WTC11 (cell line): ENCODE measurements at regions not wholly inside any gene's neighbourhood (a gene's known extent, or its start where the extent isn't known, plus 50 kb on each side); places are given as distances from the start of the nearest gene placed in this dataset.

ENCODE experiments used
- ATAC-seq: fragments of 200-7000 bp; cut with Tn5 transposase; 2 replicates; pipeline ENCODE4 v1.10.0; 2021; ENCODE audit warnings: mild to moderate bottlenecking, moderate library complexity
- CTCF ChIA-PET: fragments of 300-600 bp; sonication (Branson Sonifier 250); formaldehyde crosslinking; loops from one replicate; lab custom pipeline; 2021; ENCODE audit warnings: antibody characterized with exemption; lab: Charles Lee
- POLR2A ChIA-PET: fragments of 350-600 bp; sonication (Branson Sonifier 250); formaldehyde crosslinking; loops from one replicate; lab custom pipeline; 2021; ENCODE audit warnings: antibody characterized with exemption; lab: Charles Lee
- DNase-seq: peaks from one replicate; pipeline ENCODE4 v3.0.0; 2021; ENCODE audit warnings: low spot score
- H3K27ac Mint-ChIP-seq: 2 replicates; pipeline ENCODE4 v1.8.0; 2021; ENCODE audit warnings: mixed read lengths
- H3K27me3 Mint-ChIP-seq: 2 replicates; pipeline ENCODE4 v1.8.0; 2021; ENCODE audit warnings: low read depth, mild to moderate bottlenecking, moderate library complexity, mixed read lengths
- H3K36me3 Mint-ChIP-seq: 2 replicates; pipeline ENCODE4 v1.8.0; 2021; ENCODE audit warnings: mixed read lengths
- H3K4me1 Mint-ChIP-seq: 2 replicates; pipeline ENCODE4 v1.8.0; 2022; ENCODE audit warnings: mixed read lengths
- H3K4me3 Mint-ChIP-seq: 2 replicates; pipeline ENCODE4 v1.8.0; 2021; ENCODE audit warnings: mild to moderate bottlenecking, moderate library complexity, mixed read lengths
- H3K9me3 Mint-ChIP-seq: 2 replicates; pipeline ENCODE4 v1.8.0; 2021; ENCODE audit warnings: mixed read lengths
- AR ChIP-seq: fragments of 250-450 bp; sonication (Bioruptor Pico); IDR thresholded peaks from 2 replicates; pipeline ENCODE4 v1.9.0; 2021; ENCODE audit warnings: mild to moderate bottlenecking
- ATF1 ChIP-seq: sonication (generic); formaldehyde crosslinking; IDR thresholded peaks from 2 replicates; pipeline ENCODE4 v1.8.1; 2023; ENCODE audit warnings: mild to moderate bottlenecking, moderate library complexity, missing genetic modification reagents
- ELF4 ChIP-seq: sonication (generic); formaldehyde crosslinking; IDR thresholded peaks from 2 replicates; pipeline ENCODE4 v1.8.1; 2022; ENCODE audit warnings: low read depth, mild to moderate bottlenecking, moderate library complexity, missing genetic modification reagents
- FOXP1 ChIP-seq: sonication (generic); formaldehyde crosslinking; IDR thresholded peaks from 2 replicates; pipeline ENCODE4 v1.8.0; 2022; ENCODE audit warnings: missing genetic modification reagents, mild to moderate bottlenecking, moderate library complexity, borderline replicate concordance
- FOXP4 ChIP-seq: sonication (generic); formaldehyde crosslinking; IDR thresholded peaks from 2 replicates; pipeline ENCODE4 v1.8.0; 2022; ENCODE audit warnings: mild to moderate bottlenecking, missing genetic modification reagents
- HMGA2 ChIP-seq: fragments of 250-450 bp; sonication (Bioruptor Pico); IDR thresholded peaks from 2 replicates; pipeline ENCODE4 v1.4.0; 2021; ENCODE audit warnings: mild to moderate bottlenecking, moderate library complexity
- IRF2 ChIP-seq: sonication (generic); formaldehyde crosslinking; IDR thresholded peaks from 2 replicates; pipeline ENCODE4 v1.8.0; 2022; ENCODE audit warnings: low read depth, missing genetic modification reagents, borderline replicate concordance
- JUN ChIP-seq: sonication (generic); formaldehyde crosslinking; IDR thresholded peaks from 2 replicates; pipeline ENCODE4 v1.8.0; 2023; ENCODE audit warnings: mild to moderate bottlenecking, missing genetic modification reagents
- MAX ChIP-seq: sonication (generic); formaldehyde crosslinking; IDR thresholded peaks from 2 replicates; pipeline ENCODE4 v1.8.0; 2022; ENCODE audit warnings: mild to moderate bottlenecking, missing genetic modification reagents
- MXD4 ChIP-seq: fragments of 250-450 bp; sonication (Bioruptor Pico); IDR thresholded peaks from 2 replicates; pipeline ENCODE4 v1.8.0; 2021; ENCODE audit warnings: mild to moderate bottlenecking, moderate library complexity, borderline replicate concordance
- NFYB ChIP-seq: sonication (generic); formaldehyde crosslinking; conservative IDR thresholded peaks from 2 replicates; pipeline ENCODE4 v1.8.0; 2022; ENCODE audit warnings: low read depth, missing genetic modification reagents
- PRRX2 ChIP-seq: fragments of 250-450 bp; sonication (Bioruptor Pico); IDR thresholded peaks from 2 replicates; pipeline ENCODE4 v1.8.0; 2021; ENCODE audit warnings: mild to moderate bottlenecking
- STAT6 ChIP-seq: sonication (generic); formaldehyde crosslinking; conservative IDR thresholded peaks from 2 replicates; pipeline ENCODE4 v1.8.1; 2023; ENCODE audit warnings: mild to moderate bottlenecking, low read depth, missing genetic modification reagents, moderate library complexity
- USF1 ChIP-seq: sonication (generic); formaldehyde crosslinking; IDR thresholded peaks from 2 replicates; pipeline ENCODE4 v1.8.0; 2022; ENCODE audit warnings: mild to moderate bottlenecking, missing genetic modification reagents
- ZNF263 ChIP-seq: sonication (generic); formaldehyde crosslinking; IDR thresholded peaks from 2 replicates; pipeline ENCODE4 v1.8.1; 2022; ENCODE audit warnings: low read depth, mild to moderate bottlenecking, moderate library complexity, missing genetic modification reagents
- ZNF281 ChIP-seq: sonication (generic); formaldehyde crosslinking; IDR thresholded peaks from 2 replicates; pipeline ENCODE4 v1.8.0; 2023; ENCODE audit warnings: mild to moderate bottlenecking, missing genetic modification reagents
- ZNF425 ChIP-seq: fragments of 250-450 bp; sonication (Bioruptor Pico); conservative IDR thresholded peaks from 2 replicates; pipeline ENCODE4 v1.9.0; 2021; ENCODE audit warnings: mild to moderate bottlenecking

GRCh38 chrX:39289827-39290226 is 488.6 kb downstream of the MID1IP1 start:
- no peak overlapping the region for H3K27ac Mint-ChIP-seq
- TF ChIP-seq STAT6: no peak
- no peak for TF ChIP-seq HMGA2 (CRISPR knock-in tag)
- no peak for TF ChIP-seq PRRX2 (CRISPR knock-in tag)
- no peak for TF ChIP-seq IRF2 (CRISPR knock-in tag)
- DNase-seq (no peak), ATAC-seq (no peak)
- H3K9me3 Mint-ChIP-seq: peaks cover 6% of the 10 kb centered on the region; the same call in 1 of the 2 replicates
- POLR2A ChIA-PET: no interaction called here
- no peaks in the 10 kb centered on the region for H3K36me3 Mint-ChIP-seq
- H3K4me1 Mint-ChIP-seq: peaks cover 7% of the 10 kb centered on the region
- no peaks in the 10 kb centered on the region; the same call in 1 of the 2 replicates for H3K27me3 Mint-ChIP-seq
- CTCF ChIA-PET: no interaction called here
- H3K4me3 Mint-ChIP-seq: no peak overlapping the region

GRCh38 chrX:39293203-39293602 is 491.9 kb downstream of the MID1IP1 start:
- TF ChIP-seq ZNF425 (CRISPR knock-in tag) (no peak), MXD4 (CRISPR knock-in tag) (no peak), ZNF281 (CRISPR knock-in tag) (no peak), FOXP1 (CRISPR knock-in tag) (no peak), ATF1 (no peak)
- H3K4me3 Mint-ChIP-seq: no peak overlapping the region
- H3K4me1 Mint-ChIP-seq: peaks cover 7% of the 10 kb centered on the region
- no peak overlapping the region for H3K27ac Mint-ChIP-seq
- peaks cover 2% of the 10 kb centered on the region; the same call in 1 of the 2 replicates for H3K27me3 Mint-ChIP-seq
- no peak for ATAC-seq
- H3K9me3 Mint-ChIP-seq: peaks cover 11% of the 10 kb centered on the region
- CTCF ChIA-PET: no interaction called here
- no peaks in the 10 kb centered on the region for H3K36me3 Mint-ChIP-seq
- no peak for DNase-seq
- POLR2A ChIA-PET: no interaction called here

GRCh38 chrX:39296472-39296871 is 495.2 kb downstream of the MID1IP1 start:
- H3K9me3 Mint-ChIP-seq: peaks cover 18% of the 10 kb centered on the region
- no peaks in the 10 kb centered on the region for H3K4me1 Mint-ChIP-seq
- CTCF ChIA-PET: no interaction called here
- no peak for TF ChIP-seq NFYB (CRISPR knock-in tag)
- no peak for TF ChIP-seq ELF4 (CRISPR knock-in tag)
- no peak for TF ChIP-seq AR (CRISPR knock-in tag)
- TF ChIP-seq FOXP4: no peak
- no peak for TF ChIP-seq ZNF263 (CRISPR knock-in tag)
- no peak for TF ChIP-seq USF1
- TF ChIP-seq MAX (CRISPR knock-in tag): no peak
- TF ChIP-seq JUN: no peak

More at GRCh38 chrX:39296472-39296871, 495.2 kb downstream of the MID1IP1 start:
- POLR2A ChIA-PET: no interaction called here
- Mint-ChIP-seq H3K4me3 (no peak overlapping the region), H3K27me3 (peaks cover 2% of the 10 kb centered on the region), H3K27ac (no peak overlapping the region), H3K36me3 (no peaks in the 10 kb centered on the region)
- ATAC-seq: no peak
- DNase-seq: no peak
